ENCODE measurements at regions not wholly inside any gene's neighbourhood (a gene's known extent, or its start where the extent isn't known, plus 50 kb on each side); places are given as distances from the start of the nearest gene placed in this dataset.
A peak's percentile ranks its signal among the peaks of the same experiment; 100 is the strongest.

DNA sequence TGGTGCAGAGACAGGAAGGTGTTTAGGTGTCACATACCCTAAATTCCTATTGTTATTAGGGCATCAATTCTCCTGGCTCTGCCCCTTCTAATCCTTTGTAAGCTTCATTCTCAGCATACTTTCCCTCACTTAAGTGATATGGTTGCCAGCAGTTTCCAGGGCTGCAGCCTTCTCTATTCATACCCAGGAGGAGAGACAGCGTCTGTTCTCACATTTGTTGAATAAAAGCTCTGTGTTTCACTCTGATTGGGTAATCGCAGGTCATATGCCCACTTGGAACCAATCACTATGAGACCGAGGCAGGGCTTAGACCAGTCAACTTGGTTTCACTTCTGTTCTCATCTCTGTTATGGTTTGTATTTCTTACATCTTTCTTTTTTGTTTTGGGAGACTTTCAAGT, 109.6 kb upstream of the MTPN start:
- TF ChIP-seq, protein P1, sequence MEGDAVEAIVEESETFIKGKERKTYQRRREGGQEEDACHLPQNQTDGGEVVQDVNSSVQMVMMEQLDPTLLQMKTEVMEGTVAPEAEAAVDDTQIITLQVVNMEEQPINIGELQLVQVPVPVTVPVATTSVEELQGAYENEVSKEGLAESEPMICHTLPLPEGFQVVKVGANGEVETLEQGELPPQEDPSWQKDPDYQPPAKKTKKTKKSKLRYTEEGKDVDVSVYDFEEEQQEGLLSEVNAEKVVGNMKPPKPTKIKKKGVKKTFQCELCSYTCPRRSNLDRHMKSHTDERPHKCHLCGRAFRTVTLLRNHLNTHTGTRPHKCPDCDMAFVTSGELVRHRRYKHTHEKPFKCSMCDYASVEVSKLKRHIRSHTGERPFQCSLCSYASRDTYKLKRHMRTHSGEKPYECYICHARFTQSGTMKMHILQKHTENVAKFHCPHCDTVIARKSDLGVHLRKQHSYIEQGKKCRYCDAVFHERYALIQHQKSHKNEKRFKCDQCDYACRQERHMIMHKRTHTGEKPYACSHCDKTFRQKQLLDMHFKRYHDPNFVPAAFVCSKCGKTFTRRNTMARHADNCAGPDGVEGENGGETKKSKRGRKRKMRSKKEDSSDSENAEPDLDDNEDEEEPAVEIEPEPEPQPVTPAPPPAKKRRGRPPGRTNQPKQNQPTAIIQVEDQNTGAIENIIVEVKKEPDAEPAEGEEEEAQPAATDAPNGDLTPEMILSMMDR (IDR thresholded peaks at IDR 0.05; ENCODE audit: low read depth, low read length, missing input control) = no peak
- TF ChIP-seq TAF1 (conservative IDR thresholded peaks at IDR 0.05) = no peak
- TF ChIP-seq YY1 (IDR thresholded peaks at IDR 0.05) = peak; percentile 24
- no peak for TF ChIP-seq HNF4A (conservative IDR thresholded peaks at IDR 0.05)
- peak in 1 of 2 donors; percentile 23 for TF ChIP-seq RAD21 (IDR thresholded peaks at IDR 0.05)
- TF ChIP-seq, protein P2, sequence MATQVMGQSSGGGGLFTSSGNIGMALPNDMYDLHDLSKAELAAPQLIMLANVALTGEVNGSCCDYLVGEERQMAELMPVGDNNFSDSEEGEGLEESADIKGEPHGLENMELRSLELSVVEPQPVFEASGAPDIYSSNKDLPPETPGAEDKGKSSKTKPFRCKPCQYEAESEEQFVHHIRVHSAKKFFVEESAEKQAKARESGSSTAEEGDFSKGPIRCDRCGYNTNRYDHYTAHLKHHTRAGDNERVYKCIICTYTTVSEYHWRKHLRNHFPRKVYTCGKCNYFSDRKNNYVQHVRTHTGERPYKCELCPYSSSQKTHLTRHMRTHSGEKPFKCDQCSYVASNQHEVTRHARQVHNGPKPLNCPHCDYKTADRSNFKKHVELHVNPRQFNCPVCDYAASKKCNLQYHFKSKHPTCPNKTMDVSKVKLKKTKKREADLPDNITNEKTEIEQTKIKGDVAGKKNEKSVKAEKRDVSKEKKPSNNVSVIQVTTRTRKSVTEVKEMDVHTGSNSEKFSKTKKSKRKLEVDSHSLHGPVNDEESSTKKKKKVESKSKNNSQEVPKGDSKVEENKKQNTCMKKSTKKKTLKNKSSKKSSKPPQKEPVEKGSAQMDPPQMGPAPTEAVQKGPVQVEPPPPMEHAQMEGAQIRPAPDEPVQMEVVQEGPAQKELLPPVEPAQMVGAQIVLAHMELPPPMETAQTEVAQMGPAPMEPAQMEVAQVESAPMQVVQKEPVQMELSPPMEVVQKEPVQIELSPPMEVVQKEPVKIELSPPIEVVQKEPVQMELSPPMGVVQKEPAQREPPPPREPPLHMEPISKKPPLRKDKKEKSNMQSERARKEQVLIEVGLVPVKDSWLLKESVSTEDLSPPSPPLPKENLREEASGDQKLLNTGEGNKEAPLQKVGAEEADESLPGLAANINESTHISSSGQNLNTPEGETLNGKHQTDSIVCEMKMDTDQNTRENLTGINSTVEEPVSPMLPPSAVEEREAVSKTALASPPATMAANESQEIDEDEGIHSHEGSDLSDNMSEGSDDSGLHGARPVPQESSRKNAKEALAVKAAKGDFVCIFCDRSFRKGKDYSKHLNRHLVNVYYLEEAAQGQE (IDR thresholded peaks at IDR 0.05) = no peak
- no peak for TF ChIP-seq EGR1 (IDR thresholded peaks at IDR 0.05; ENCODE audit: low read depth in 2 of 2)
- TF ChIP-seq JUND (IDR thresholded peaks at IDR 0.05) = no peak
- no peak for TF ChIP-seq ATF3 (IDR thresholded peaks at IDR 0.05)
- no peak for TF ChIP-seq ZBTB33 (IDR thresholded peaks at IDR 0.05)

All from liver (tissue), 3 donors.